Hematopoietic multipotent progenitor cell (in vitro differentiated cells): ENCODE measurements at regions not wholly inside any gene's neighbourhood (a gene's known extent, or its start where the extent isn't known, plus 50 kb on each side); places are given as distances from the start of the nearest gene placed in this dataset.
A peak's percentile ranks its signal among the peaks of the same experiment; 100 is the strongest.

Source experiments
- DNase-seq, 3 donors: peaks; one replicate each; pipeline ENCODE4 v3.0.0-alpha.2; 2011 to 2015; ENCODE audit warnings: low read depth in 2 of 3, low spot score in 2 of 3

GRCh38 chr11:110947096-110947495 is 234.9 kb upstream of the ARHGAP20 start:
- DNase-seq, result no peak

- DNase-seq, result no peak
Observed at GRCh38 chr11:110939471-110939870, 227.2 kb upstream of the ARHGAP20 start.

- no peak for DNase-seq
Observed at GRCh38 chr11:110935018-110935640, 222.9 kb upstream of the ARHGAP20 start.

GRCh38 chr11:110929129-110929528 is 216.9 kb upstream of the ARHGAP20 start:
- no peak for DNase-seq

- DNase-seq, result no peak
Observed at GRCh38 chr11:110928391-110928790, 216.2 kb upstream of the ARHGAP20 start.

GRCh38 chr11:110921742-110922521 is 209.7 kb upstream of the ARHGAP20 start:
- DNase-seq, result no peak

- peak in 1 of 3 donors; percentile 50 for DNase-seq
Observed at GRCh38 chr11:110919241-110919922, 207.1 kb upstream of the ARHGAP20 start.

- DNase-seq, result no peak
Observed at GRCh38 chr11:110918351-110918750, 206.1 kb upstream of the ARHGAP20 start.

- DNase-seq, result no peak
Observed at GRCh38 chr11:110912437-110912836, 200.2 kb upstream of the ARHGAP20 start.

- DNase-seq, result no peak
Observed at GRCh38 chr11:110910384-110910783, 198.1 kb upstream of the ARHGAP20 start.

GRCh38 chr11:110909336-110909735 is 197.1 kb upstream of the ARHGAP20 start:
- DNase-seq, result no peak

GRCh38 chr11:110908401-110909105 is 196.3 kb upstream of the ARHGAP20 start:
- peak in 1 of 3 donors; percentile 40 for DNase-seq

- DNase-seq, result peak in 2 of 3 donors; percentile 80 to 94
Observed at GRCh38 chr11:110907629-110908028, 195.4 kb upstream of the ARHGAP20 start.

- DNase-seq, result no peak
Observed at GRCh38 chr11:110903830-110904229, 191.6 kb upstream of the ARHGAP20 start.

- no peak for DNase-seq
Observed at GRCh38 chr11:110903378-110903777, 191.1 kb upstream of the ARHGAP20 start.

- DNase-seq, result no peak
Observed at GRCh38 chr11:110901441-110901840, 189.2 kb upstream of the ARHGAP20 start.

- no peak for DNase-seq
Observed at GRCh38 chr11:110900426-110900825, 188.2 kb upstream of the ARHGAP20 start.

- no peak for DNase-seq
Observed at GRCh38 chr11:110897035-110897434, 184.8 kb upstream of the ARHGAP20 start.

GRCh38 chr11:110896358-110896757 is 184.1 kb upstream of the ARHGAP20 start:
- DNase-seq, result no peak

GRCh38 chr11:110894224-110894623 is 182.0 kb upstream of the ARHGAP20 start:
- peak in 1 of 3 donors; percentile 61 for DNase-seq

GRCh38 chr11:110892741-110893285 is 180.6 kb upstream of the ARHGAP20 start:
- DNase-seq, result no peak
